MM.1S (cell line): ENCODE measurements at regions not wholly inside any gene's neighbourhood (a gene's known extent, or its start where the extent isn't known, plus 50 kb on each side); places are given as distances from the start of the nearest gene placed in this dataset.

ENCODE experiments used
- DNase-seq: peaks from one replicate; pipeline ENCODE4 v3.0.0-alpha.2; 2015
- H2AFZ ChIP-seq: fragments of 300-600 bp; sonication (generic); 2 replicates; pipeline ENCODE4 v1.6.0; 2016; ENCODE audit warnings: antibody characterized with exemption, low read length
- H3F3A ChIP-seq: fragments of 300-600 bp; sonication (generic); 2 replicates; pipeline ENCODE4 v1.6.1; 2016; ENCODE audit warnings: mild to moderate bottlenecking, antibody characterized with exemption, low read length, moderate library complexity, mixed read lengths; ENCODE audit not compliant: insufficient read depth
- H3K27ac ChIP-seq: fragments of 300-600 bp; sonication (generic); 2 replicates; pipeline ENCODE4 v1.5.1; 2016; ENCODE audit warnings: mild to moderate bottlenecking, low read length
- H3K27me3 ChIP-seq: fragments of 300-600 bp; sonication (generic); replicated peaks from 2 replicates; pipeline ENCODE4 v1.6.0; 2016; ENCODE audit warnings: low read length; ENCODE audit not compliant: insufficient read depth
- H3K36me3 ChIP-seq: fragments of 300-600 bp; sonication (generic); replicated peaks from 2 replicates; pipeline ENCODE4 v1.6.1; 2016; ENCODE audit warnings: mild to moderate bottlenecking, low read length, mixed read lengths; ENCODE audit not compliant: insufficient read depth
- H3K4me1 ChIP-seq: fragments of 300-600 bp; sonication (generic); 2 replicates; pipeline ENCODE4 v1.6.1; 2016; ENCODE audit warnings: low read length, mixed read lengths
- H3K4me2 ChIP-seq: fragments of 300-600 bp; sonication (generic); 2 replicates; pipeline ENCODE4 v1.6.0; 2016; ENCODE audit warnings: low read depth, low read length
- H3K4me3 ChIP-seq: fragments of 300-600 bp; sonication (generic); 2 replicates; pipeline ENCODE4 v1.5.1; 2016; ENCODE audit warnings: low read length, mixed read lengths
- H3K79me2 ChIP-seq: fragments of 300-600 bp; sonication (generic); 2 replicates; pipeline ENCODE4 v1.6.1; 2016; ENCODE audit warnings: mixed run types, low read length, mixed read lengths
- H3K9ac ChIP-seq: fragments of 300-600 bp; sonication (generic); 2 replicates; pipeline ENCODE4 v1.6.1; 2016; ENCODE audit warnings: low read length, mixed read lengths
- H3K9me2 ChIP-seq: fragments of 300-600 bp; sonication (generic); replicated peaks from 2 replicates; pipeline ENCODE4 v1.6.1; 2016; ENCODE audit warnings: mild to moderate bottlenecking, low read length, mixed read lengths; ENCODE audit not compliant: insufficient read depth
- H3K9me3 ChIP-seq: fragments of 300-600 bp; sonication (generic); replicated peaks from 2 replicates; pipeline ENCODE4 v1.6.1; 2016; ENCODE audit warnings: mild to moderate bottlenecking, low read length, mixed read lengths; ENCODE audit not compliant: insufficient read depth
- H4K20me1 ChIP-seq: fragments of 300-600 bp; sonication (generic); 2 replicates; pipeline ENCODE4 v1.6.1; 2016; ENCODE audit warnings: mild to moderate bottlenecking, low read length, moderate library complexity, mixed read lengths; ENCODE audit not compliant: insufficient read depth
- EZH2 ChIP-seq: fragments of 300-600 bp; sonication (generic); optimal IDR thresholded peaks from 2 replicates; pipeline ENCODE3; 2017; ENCODE audit warnings: low read depth, mild to moderate bottlenecking, antibody characterized with exemption, low read length, mixed read lengths
- EZH2phosphoT487 ChIP-seq: fragments of 300-600 bp; sonication (generic); IDR thresholded peaks from 2 replicates; pipeline ENCODE4 v1.6.1; 2018; ENCODE audit warnings: antibody characterized with exemption, low read length
- TF ChIP-seq, protein P1 (sequence below): fragments of 300-600 bp; sonication (generic); IDR thresholded peaks from 2 replicates; pipeline ENCODE4 v1.5.1; 2016; ENCODE audit warnings: antibody characterized with exemption, low read length, mixed read lengths

DNA sequence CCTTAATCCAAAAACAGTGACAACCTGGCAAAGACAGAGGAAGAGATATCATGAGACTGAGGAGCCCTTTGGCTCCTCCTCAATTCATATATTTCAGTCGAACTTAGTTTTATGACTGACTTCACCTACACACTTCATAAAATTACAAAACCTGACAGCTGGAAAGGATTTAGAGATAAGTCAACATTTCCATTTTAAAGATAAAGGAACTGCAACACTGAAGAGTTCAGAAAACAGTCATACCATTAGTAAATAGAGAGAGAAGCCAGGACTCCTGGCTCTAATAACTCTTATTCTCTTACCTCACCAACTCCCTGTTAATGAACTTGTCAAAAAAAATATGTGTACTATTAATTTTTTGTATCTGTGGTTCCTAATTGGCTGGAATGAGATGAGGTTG lies 141.0 kb upstream of the COL1A2 start:
- Histone ChIP-seq H4K20me1 (no peaks in the 10 kb centered on the region), H3K4me1 (no peaks in the 10 kb centered on the region), H3K9me3 (no peaks in the 10 kb centered on the region), H3K27me3 (no peaks in the 10 kb centered on the region), H3K36me3 (no peaks in the 10 kb centered on the region), H2AFZ (no peak overlapping the region), H3K4me3 (no peak overlapping the region), H3K9me2 (no peaks in the 10 kb centered on the region), H3K27ac (no peak overlapping the region), H3K4me2 (no peak overlapping the region), H3K9ac (no peak overlapping the region), H3F3A (no peaks in the 10 kb centered on the region), H3K79me2 (no peaks in the 10 kb centered on the region)
- no peak for DNase-seq
- TF ChIP-seq, protein P1, sequence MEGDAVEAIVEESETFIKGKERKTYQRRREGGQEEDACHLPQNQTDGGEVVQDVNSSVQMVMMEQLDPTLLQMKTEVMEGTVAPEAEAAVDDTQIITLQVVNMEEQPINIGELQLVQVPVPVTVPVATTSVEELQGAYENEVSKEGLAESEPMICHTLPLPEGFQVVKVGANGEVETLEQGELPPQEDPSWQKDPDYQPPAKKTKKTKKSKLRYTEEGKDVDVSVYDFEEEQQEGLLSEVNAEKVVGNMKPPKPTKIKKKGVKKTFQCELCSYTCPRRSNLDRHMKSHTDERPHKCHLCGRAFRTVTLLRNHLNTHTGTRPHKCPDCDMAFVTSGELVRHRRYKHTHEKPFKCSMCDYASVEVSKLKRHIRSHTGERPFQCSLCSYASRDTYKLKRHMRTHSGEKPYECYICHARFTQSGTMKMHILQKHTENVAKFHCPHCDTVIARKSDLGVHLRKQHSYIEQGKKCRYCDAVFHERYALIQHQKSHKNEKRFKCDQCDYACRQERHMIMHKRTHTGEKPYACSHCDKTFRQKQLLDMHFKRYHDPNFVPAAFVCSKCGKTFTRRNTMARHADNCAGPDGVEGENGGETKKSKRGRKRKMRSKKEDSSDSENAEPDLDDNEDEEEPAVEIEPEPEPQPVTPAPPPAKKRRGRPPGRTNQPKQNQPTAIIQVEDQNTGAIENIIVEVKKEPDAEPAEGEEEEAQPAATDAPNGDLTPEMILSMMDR: no peak
- TF ChIP-seq EZH2: no peak
- TF ChIP-seq EZH2phosphoT487: no peak

DNA sequence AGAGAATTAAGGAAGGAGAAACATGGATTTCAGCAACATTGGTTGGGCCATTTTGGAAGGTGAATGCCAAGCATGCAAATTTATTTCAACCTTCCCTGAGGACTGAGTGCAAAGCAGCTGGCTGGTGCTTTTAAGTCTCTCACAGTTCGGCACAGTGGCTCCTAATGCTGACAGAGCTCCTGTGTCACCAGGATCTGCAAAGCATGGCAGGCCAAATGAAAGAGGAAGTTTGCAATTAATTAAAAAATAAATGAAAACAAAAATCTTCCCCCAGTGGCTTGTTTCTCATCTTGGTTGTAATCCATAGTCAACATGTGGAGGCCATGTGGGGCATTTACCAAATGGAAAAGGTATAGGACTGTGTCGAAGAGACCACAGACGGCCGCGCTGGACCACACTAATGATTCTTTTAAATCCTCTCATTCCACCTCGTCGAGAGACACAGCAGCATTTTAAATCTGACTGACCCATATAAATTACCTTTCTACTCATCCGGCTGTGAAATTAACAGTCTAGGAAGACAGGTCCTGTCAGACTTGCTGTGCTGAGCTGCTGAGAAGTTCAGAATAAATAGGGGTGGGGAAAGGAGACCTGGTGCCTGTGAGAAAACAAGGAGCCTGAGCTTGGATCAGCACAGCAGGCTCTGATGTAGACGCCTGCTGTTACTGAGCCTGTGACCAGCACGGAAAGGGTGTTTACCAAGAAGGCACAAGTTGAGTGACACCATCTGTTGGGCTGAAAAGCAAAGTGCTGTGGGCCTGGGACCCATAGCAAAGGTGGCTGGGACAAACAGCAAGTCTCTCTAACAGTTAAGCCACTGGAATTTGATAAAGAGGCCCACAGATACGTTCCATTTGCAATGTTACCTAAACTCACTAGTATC lies 136.0 kb upstream of the COL1A2 start:
- DNase-seq: no peak
- H3K36me3 ChIP-seq: no peaks in the 10 kb centered on the region
- no peak for TF ChIP-seq EZH2
- TF ChIP-seq, protein P1: no peak
- TF ChIP-seq EZH2phosphoT487: no peak
- H3K4me1 ChIP-seq: no peaks in the 10 kb centered on the region
- H3K9ac ChIP-seq: no peak overlapping the region
- no peaks in the 10 kb centered on the region for H4K20me1 ChIP-seq
- no peak overlapping the region for H3K4me2 ChIP-seq
- H3K79me2 ChIP-seq: no peaks in the 10 kb centered on the region
- H3F3A ChIP-seq: no peaks in the 10 kb centered on the region
- H3K9me3 ChIP-seq: no peaks in the 10 kb centered on the region
- no peak overlapping the region for H2AFZ ChIP-seq
- H3K9me2 ChIP-seq: no peaks in the 10 kb centered on the region
- no peak overlapping the region for H3K27ac ChIP-seq
- no peaks in the 10 kb centered on the region for H3K27me3 ChIP-seq
- H3K4me3 ChIP-seq: no peak overlapping the region

DNA sequence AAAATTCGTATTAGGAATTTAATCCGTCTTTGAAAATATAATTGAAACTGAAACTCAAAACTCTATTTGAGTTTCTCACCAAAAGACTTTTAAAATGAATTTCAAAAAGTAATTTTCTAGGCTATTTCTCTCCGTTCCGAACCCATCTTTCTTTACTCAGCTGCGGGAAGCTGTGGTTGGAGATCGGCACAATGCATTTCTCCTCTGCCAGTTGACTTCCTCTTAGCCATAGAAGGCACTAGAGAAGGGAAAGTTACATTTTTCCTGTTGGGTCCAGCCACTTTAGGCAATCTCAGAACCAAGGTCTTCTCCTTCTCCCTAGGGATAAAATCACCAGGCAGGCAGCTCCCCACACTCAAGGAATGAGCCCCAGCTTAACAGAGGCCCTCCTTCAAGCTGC lies 133.6 kb upstream of the COL1A2 start:
- Histone ChIP-seq H2AFZ (no peak overlapping the region), H3K9me2 (no peaks in the 10 kb centered on the region), H3K9me3 (no peaks in the 10 kb centered on the region), H3K4me1 (no peaks in the 10 kb centered on the region), H3K4me3 (no peak overlapping the region), H3F3A (no peaks in the 10 kb centered on the region), H3K4me2 (no peak overlapping the region), H3K9ac (no peak overlapping the region), H3K27ac (no peak overlapping the region), H3K27me3 (no peaks in the 10 kb centered on the region), H3K79me2 (no peaks in the 10 kb centered on the region), H4K20me1 (no peaks in the 10 kb centered on the region), H3K36me3 (no peaks in the 10 kb centered on the region)
- TF ChIP-seq EZH2phosphoT487 (no peak), EZH2 (no peak)
- TF ChIP-seq, protein P1: no peak
- DNase-seq: no peak
